GM21717 (cell line): ENCODE measurements at regions not wholly inside any gene's neighbourhood (a gene's known extent, or its start where the extent isn't known, plus 50 kb on each side); places are given as distances from the start of the nearest gene placed in this dataset.
"Not testable (repeated sequence)": the region's sequence is repeated elsewhere in the genome, so short reads cannot be mapped to it uniquely, and the experiment has no call there.

Experiments
- ATAC-seq: cut with Tn5 transposase; IDR thresholded peaks from one replicate; pipeline ENCODE4 v1.9.1; 2021; ENCODE audit warnings: mild to moderate bottlenecking, moderate library complexity; ENCODE audit not compliant: unreplicated experiment

GRCh38 chr2:82234283-82234874, 1929.8 kb upstream of the LRRTM1 start:
- ATAC-seq = no peak

GRCh38 chr2:82233806-82234205, 1929.3 kb upstream of the LRRTM1 start:
- ATAC-seq = no peak

- ATAC-seq = no peak
Measured at GRCh38 chr2:82230406-82230805, 1925.9 kb upstream of the LRRTM1 start.

GRCh38 chr2:82226441-82226840, 1921.9 kb upstream of the LRRTM1 start:
- ATAC-seq = no peak

GRCh38 chr2:82224301-82224940, 1919.9 kb upstream of the LRRTM1 start:
- ATAC-seq = no peak

GRCh38 chr2:82215212-82215611, 1910.7 kb upstream of the LRRTM1 start:
- ATAC-seq = no peak

GRCh38 chr2:82199493-82199852, 1894.9 kb upstream of the LRRTM1 start:
- no peak for ATAC-seq

- ATAC-seq = no peak
Measured at GRCh38 chr2:82198809-82199492, 1894.4 kb upstream of the LRRTM1 start.

- ATAC-seq = no peak
Measured at GRCh38 chr2:82182270-82182669, 1877.7 kb upstream of the LRRTM1 start.

GRCh38 chr2:82175210-82175609, 1870.7 kb upstream of the LRRTM1 start:
- ATAC-seq = not testable (repeated sequence)

- ATAC-seq = no peak
Measured at GRCh38 chr2:82172483-82172882, 1867.9 kb upstream of the LRRTM1 start.

- ATAC-seq = no peak
Measured at GRCh38 chr2:82169379-82169778, 1864.8 kb upstream of the LRRTM1 start.

- no peak for ATAC-seq
Measured at GRCh38 chr2:82165377-82165776, 1860.8 kb upstream of the LRRTM1 start.

GRCh38 chr2:82158150-82158549, 1853.6 kb upstream of the LRRTM1 start:
- no peak for ATAC-seq

GRCh38 chr2:82155469-82155868, 1850.9 kb upstream of the LRRTM1 start:
- no peak for ATAC-seq

- ATAC-seq = no peak
Measured at GRCh38 chr2:82143343-82143742, 1838.8 kb upstream of the LRRTM1 start.

- no peak for ATAC-seq
Measured at GRCh38 chr2:82139979-82140611, 1835.5 kb upstream of the LRRTM1 start.

- ATAC-seq = no peak
Measured at GRCh38 chr2:82137441-82137840, 1832.9 kb upstream of the LRRTM1 start.

- ATAC-seq = no peak
Measured at GRCh38 chr2:82128051-82128450, 1823.5 kb upstream of the LRRTM1 start.

- ATAC-seq = no peak
Measured at GRCh38 chr2:82124629-82125028, 1820.1 kb upstream of the LRRTM1 start.

GRCh38 chr2:82120654-82121053, 1816.1 kb upstream of the LRRTM1 start:
- ATAC-seq = no peak

- ATAC-seq = no peak
Measured at GRCh38 chr2:82120115-82120514, 1815.6 kb upstream of the LRRTM1 start.
